ENCODE measurements at regions not wholly inside any gene's neighbourhood (a gene's known extent, or its start where the extent isn't known, plus 50 kb on each side); places are given as distances from the start of the nearest gene placed in this dataset.

DNA sequence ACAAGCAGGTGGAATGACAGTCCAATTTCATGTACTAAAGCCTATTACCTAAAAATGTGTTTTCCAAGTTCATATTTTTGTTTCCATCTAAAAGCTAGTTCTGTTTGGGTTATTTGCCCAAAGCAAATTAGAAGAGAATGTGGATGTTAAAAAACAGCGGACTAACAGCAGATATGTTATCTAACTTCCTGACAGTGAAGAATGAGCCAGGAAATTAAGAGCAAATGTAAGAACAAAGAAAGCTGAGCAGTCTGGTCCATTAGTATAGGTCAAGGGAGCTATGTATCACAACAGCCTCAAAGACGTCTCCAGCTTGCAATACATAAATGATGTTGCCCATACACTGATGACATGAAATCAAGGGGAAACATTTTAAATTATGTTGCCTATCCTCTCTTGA, 145.5 kb upstream of the PLD5 start:
- in situ Hi-C loops (cut with HindIII; ENCODE audit: extremely low pct_ligation_motif_present, low pct_unique_long_range_greater_than_20kb) (loop anchor here (25.0 kb wide), 1 partner anchor 642 kb away; no protein-coding TSS in a partner anchor), intact Hi-C loops (cut with micrococcal nuclease; ENCODE audit: unreplicated experiment) (no loop called here)
- no peaks in the 10 kb centered on the region for H3K9me3 ChIP-seq (ENCODE audit: low read length)
- FAIRE-seq, result no peak
- H3K27ac ChIP-seq (ENCODE audit: extremely low read length, insufficient read depth, low read length), result no peak overlapping the region
- H3K36me3 ChIP-seq (replicated peaks in 1 of 2; ENCODE audit: control insufficient read depth in 1 of 2, insufficient read depth in 2 of 2, low read length in 2 of 2), result no peaks in the 10 kb centered on the region
- no peak overlapping the region for H3K9ac ChIP-seq (ENCODE audit: insufficient read depth, low read depth, low read length)
- no peaks in the 10 kb centered on the region for H3K27me3 ChIP-seq (ENCODE audit: control insufficient read depth in 1 of 2, insufficient read depth in 2 of 2, low read length in 2 of 2)
- no peak overlapping the region for H3K4me2 ChIP-seq (ENCODE audit: low read depth, low read length)
- no peaks in the 10 kb centered on the region for H3K79me2 ChIP-seq (ENCODE audit: insufficient read depth, low read length)
- H3K4me1 ChIP-seq (ENCODE audit: insufficient read depth, low read length), result no peaks in the 10 kb centered on the region
- H3K4me3 ChIP-seq (replicated peaks in 1 of 3; ENCODE audit: insufficient read depth in 1 of 3, low read depth in 2 of 3, low read length in 3 of 3), result no peak overlapping the region
- H2AFZ ChIP-seq (ENCODE audit: low read length), result no peak overlapping the region
- POLR2A ChIA-PET, result no interaction called here
- no TSS peak for BruUV-seq (replicated peaks)
- CTCF ChIA-PET (ENCODE audit: low intra/inter-chr PET ratio, low total read pairs), result no interaction called here
- no peak for DNase-seq (ENCODE audit: low spot score)
- WGBS (ENCODE audit: low lambda C conversion rate), result 4% methylated on average over 2 of the region's 2 CpGs
- H4K20me1 ChIP-seq (ENCODE audit: insufficient read depth, low read length), result no peaks in the 10 kb centered on the region
- ATAC-seq, result no peak
- TF ChIP-seq RXRA (CRISPR knock-in tag; IDR thresholded peaks at IDR 0.05), result no peak
- no peak for TF ChIP-seq ATAD3A (CRISPR knock-in tag; IDR thresholded peaks at IDR 0.05)
- no peak for TF ChIP-seq DR1 (CRISPR knock-in tag; IDR thresholded peaks at IDR 0.05)
- TF ChIP-seq SAFB2 (CRISPR knock-in tag; IDR thresholded peaks at IDR 0.05; ENCODE audit: borderline replicate concordance, low read depth), result no peak
- TF ChIP-seq ZMYM3 (CRISPR knock-in tag; IDR thresholded peaks at IDR 0.05), result no peak
- TF ChIP-seq EED (CRISPR knock-in tag; IDR thresholded peaks at IDR 0.05), result no peak
- no peak for TF ChIP-seq ATF2 (CRISPR knock-in tag; IDR thresholded peaks at IDR 0.05)
- TF ChIP-seq NONO (IDR thresholded peaks at IDR 0.05), result no peak
- no peak for TF ChIP-seq NONO (CRISPR knock-in tag; conservative IDR thresholded peaks at IDR 0.05)
- TF ChIP-seq FOXK2 (IDR thresholded peaks at IDR 0.05), result no peak
- no peak for TF ChIP-seq MLLT10 (CRISPR knock-in tag; IDR thresholded peaks at IDR 0.05)
- TF ChIP-seq THAP7 (CRISPR knock-in tag; IDR thresholded peaks at IDR 0.05), result no peak
- no peak for TF ChIP-seq ZNF589 (CRISPR knock-in tag; conservative IDR thresholded peaks at IDR 0.05)
- TF ChIP-seq, protein P1, sequence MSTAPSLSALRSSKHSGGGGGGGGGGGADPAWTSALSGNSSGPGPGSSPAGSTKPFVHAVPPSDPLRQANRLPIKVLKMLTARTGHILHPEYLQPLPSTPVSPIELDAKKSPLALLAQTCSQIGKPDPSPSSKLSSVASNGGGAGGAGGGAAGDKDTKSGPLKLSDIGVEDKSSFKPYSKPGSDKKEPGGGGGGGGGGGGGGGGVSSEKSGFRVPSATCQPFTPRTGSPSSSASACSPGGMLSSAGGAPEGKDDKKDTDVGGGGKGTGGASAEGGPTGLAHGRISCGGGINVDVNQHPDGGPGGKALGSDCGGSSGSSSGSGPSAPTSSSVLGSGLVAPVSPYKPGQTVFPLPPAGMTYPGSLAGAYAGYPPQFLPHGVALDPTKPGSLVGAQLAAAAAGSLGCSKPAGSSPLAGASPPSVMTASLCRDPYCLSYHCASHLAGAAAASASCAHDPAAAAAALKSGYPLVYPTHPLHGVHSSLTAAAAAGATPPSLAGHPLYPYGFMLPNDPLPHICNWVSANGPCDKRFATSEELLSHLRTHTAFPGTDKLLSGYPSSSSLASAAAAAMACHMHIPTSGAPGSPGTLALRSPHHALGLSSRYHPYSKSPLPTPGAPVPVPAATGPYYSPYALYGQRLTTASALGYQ (CRISPR knock-in tag; IDR thresholded peaks at IDR 0.05), result no peak
- no peak for TF ChIP-seq ZNF746 (CRISPR knock-in tag; IDR thresholded peaks at IDR 0.05)
- no peak for TF ChIP-seq ZNF383 (CRISPR knock-in tag; IDR thresholded peaks at IDR 0.05; ENCODE audit: borderline replicate concordance)
- no peak for TF ChIP-seq WIZ (CRISPR knock-in tag; IDR thresholded peaks at IDR 0.05)
- TF ChIP-seq CAMTA2 (CRISPR knock-in tag; IDR thresholded peaks at IDR 0.05; ENCODE audit: borderline replicate concordance), result no peak
- TF ChIP-seq ZBTB39 (CRISPR knock-in tag; IDR thresholded peaks at IDR 0.05), result no peak
